GM19023 (cell line): ENCODE measurements at regions not wholly inside any gene's neighbourhood (a gene's known extent, or its start where the extent isn't known, plus 50 kb on each side); places are given as distances from the start of the nearest gene placed in this dataset.
A peak's percentile ranks its signal among the peaks of the same experiment; 100 is the strongest.
"Not testable (repeated sequence)": the region's sequence is repeated elsewhere in the genome, so short reads cannot be mapped to it uniquely, and the experiment has no call there.

Experiments used
- ATAC-seq: cut with Tn5 transposase; IDR thresholded peaks from one replicate; pipeline ENCODE4 v1.9.1; 2021; ENCODE audit warnings: mild to moderate bottlenecking, moderate library complexity; ENCODE audit not compliant: unreplicated experiment

DNA sequence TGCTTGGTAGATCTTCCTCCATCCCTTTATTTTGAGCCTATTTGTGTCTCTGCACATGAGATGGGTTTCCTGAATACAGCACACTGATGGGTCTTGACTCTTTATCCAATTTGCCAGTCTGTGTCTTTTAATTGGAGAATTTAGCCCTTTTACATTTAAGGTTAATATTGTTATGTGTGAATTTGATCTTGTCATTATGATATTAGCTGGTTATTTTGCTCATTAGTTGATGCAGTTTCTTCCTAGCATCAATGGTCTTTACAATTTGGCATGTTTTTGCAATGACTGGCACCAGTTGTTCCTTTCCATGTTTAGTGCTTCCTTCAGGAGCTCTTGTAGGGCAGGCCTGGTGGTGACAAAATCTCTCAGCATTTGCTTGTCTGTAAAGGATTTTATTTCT is 72.4 kb downstream of the HNRNPD start:
- ATAC-seq, result not testable (repeated sequence)

DNA sequence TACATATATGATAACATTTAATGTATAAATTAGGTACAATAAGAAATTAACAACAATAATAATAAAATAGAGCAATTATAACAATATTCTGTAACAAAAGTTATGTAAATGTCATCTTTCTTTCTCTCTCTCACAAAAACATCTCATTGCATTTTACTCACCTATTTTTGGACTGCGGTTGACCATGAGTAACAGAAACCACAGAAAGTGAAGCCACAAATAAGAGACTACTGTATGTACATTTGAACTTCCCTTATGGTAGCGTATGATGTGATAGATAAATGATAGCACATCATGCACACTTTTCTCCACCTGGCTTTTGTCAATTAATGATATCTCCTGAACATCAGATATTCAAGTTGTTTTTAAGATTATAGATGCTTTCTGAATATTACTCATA is 80.5 kb downstream of the HNRNPD start:
- ATAC-seq, result peak; percentile 92

DNA sequence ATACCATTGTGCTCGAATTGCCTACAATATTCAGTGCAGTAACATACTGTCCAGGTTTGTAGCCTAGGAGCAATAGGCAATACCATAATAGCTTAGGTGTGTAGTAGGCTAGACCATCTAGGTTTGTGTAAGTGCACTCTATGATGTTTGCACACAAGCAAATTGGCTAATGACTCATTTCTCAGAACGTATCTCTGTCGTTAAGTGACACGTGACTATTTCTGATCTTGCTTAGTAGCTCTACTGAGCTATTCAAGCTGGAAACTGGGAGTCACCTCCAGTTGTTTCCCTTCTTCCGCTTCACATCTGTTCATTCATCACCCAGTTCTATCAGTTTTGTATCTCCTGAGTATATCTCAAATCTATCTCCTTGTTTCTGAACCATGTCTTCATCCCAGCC is 86.1 kb downstream of the HNRNPD start:
- no peak for ATAC-seq

DNA sequence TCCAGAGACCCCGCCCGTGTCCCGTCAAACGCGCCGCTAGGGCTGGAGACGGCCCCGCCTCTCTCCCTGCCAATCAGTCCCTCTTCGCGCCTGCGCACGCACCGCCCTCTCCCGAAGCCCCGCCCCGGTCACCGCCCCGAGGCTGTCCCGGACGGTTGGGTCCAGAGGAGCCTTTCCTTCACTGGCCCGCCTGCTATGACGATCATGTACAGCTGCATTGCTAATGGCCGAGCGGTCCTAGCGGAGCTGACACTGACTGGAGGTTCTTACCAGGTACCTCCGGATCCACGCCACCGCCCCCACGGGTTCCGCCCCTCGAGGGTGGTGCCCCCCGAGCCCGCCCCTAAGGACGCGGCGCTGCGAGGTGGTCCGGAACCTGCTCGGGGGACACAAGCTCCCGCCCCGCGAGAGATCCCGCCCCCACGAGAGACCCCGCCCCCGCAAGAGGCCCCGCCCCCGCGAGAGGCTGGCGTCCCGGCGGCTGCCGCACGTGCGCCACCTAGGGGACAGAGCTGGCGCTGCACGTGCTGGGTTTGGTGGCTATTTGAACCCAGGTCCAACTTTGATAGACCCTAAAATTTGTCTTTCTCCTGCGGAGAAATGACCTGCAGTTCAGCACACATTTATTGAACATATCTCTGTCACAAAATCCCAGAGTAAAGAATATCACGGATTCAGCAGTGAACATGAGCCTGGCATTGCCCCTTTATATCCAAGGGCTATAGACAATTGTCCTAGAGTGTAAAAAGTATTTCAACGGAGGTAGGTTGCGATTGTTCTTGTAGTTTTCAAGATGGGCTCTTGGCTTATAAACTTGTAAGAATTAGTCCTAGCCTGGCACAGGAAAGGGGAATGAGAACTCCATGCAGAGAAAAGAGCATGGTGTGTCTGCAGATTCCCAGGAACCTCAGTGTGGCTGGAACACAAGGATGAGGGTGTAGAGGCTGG is 88.7 kb downstream of the HNRNPD start:
- ATAC-seq, result peak; percentile 99

DNA sequence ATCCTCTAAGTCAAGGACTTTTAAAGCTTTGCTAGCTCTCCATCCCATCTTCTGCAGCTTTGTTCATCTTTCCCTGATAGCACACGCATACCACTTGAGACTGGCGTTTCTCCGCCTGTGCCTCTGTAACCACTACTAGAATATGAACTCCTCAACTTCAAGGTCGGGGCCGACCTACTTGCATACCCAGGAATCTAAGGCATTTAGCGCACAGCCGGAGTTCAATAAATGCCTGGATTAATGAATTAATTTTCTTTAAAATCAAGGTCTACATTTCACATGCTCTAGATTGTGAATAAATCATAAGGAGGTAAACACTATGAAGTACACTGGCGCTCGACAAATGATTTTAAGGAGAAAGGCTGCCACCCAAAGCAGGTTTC is 89.3 kb downstream of the HNRNPD start:
- ATAC-seq, result no peak

DNA sequence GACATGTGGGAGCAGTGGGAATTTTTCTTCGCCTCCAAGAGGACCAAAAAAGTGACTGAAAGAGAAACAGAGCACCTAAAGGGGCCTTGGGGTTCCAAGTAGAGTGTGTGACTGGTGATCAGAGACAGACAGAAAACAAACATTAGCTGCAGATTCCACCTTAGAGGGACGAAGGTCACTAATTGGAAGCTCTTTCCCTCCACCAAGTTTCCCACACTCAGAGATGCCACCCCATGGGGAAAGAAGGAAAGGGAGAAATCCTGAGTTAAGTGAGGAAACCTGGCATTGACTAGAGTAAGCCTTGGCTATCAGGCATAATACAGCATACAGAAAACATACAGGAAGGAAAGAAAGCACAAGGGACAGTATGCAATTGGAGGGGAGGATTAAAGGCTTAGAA is 90.9 kb downstream of the HNRNPD start:
- no peak for ATAC-seq

DNA sequence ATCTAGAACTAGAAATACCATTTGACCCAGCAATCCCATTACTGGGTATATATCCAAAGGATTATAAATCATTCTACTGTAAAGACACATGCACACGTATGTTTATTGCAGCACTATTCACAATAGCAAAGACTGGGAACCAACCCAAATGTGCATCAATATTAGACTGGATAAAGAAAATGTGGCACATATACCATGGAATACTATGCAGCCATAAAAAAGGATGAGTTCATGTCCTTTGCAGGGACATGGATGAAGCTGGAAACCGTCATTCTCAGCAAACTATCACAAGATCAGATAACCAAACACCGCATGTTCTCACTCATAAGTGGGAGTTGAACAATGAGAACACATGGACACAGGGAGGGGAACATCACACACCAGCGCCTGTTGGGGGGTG is 94.2 kb downstream of the HNRNPD start:
- ATAC-seq, result not testable (repeated sequence)

DNA sequence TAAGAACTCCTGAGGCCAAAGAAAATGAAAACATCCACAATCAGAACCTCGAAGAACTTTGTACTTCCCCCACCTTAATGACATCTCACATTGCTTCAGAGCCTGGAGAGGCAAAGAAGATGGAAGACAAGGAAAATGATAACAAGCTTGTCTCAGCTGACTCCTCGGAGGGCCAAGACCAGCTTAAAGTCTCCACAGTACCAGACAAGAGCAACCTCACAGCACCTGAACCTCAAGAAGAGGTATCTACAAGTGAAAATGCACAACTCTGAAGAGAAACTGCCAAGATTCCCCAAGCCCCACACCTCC is 97.5 kb downstream of the HNRNPD start:
- ATAC-seq, result no peak

DNA sequence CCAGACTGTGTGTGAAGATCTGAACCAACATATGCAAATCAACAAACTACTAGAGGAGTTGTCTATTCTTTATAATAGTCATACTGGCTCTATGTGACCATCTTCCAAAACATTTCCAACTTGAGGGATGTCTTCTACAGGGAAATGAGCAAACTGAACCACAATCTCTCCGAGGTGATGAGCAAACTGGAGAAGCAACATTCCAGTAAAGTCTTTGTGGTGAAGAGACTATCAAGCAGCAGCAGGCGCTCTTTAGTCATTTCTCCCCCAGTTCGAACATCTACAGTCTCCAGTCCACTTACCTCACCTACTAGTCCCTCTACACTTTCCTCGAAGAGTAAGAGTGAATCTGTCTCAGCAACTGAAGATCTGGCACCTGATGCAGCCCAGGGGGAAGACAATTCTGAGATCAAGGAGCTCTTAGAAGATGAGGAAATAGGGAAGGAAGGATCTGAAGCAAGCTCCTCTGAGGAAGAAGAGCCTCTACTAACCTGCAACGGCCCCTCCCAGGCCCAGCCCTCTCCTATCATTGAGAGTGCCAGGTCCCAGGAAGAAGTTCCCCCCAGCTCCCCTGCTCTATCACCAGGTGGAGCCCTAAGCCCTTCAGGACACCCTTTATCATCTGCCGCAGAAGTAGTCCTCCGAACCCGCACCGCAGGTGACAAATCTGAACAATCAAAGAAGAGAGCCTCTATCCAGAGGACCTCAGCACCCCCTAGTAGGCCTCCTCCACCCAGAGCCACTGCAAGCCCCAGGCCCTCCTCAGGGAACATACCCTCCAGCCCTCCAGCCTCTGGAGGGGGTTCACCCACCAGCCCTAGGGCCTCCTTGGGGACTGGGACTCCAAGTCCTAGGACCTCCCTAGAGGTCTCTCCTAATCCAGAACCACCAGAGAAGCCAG is 98.1 kb downstream of the HNRNPD start:
- ATAC-seq, result no peak

DNA sequence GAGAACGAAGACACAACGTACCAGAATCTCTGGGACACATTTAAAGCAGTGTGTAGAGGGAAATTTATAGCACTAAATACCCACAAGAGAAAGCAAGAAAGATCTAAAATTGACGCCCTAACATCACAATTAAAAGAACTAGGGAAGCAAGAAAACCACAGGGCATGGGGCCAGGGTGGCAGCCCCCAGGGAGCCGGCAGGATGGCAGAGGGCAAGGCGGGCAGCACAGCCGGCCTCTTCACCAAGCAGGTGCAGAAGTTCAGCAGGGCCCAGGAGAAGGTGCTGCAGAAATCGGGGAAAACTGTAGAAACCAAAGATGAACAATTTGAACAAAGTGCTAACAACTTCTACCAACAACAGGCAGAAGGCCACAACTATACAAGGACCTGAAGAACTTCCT is 99.1 kb downstream of the HNRNPD start:
- not testable (repeated sequence) for ATAC-seq

DNA sequence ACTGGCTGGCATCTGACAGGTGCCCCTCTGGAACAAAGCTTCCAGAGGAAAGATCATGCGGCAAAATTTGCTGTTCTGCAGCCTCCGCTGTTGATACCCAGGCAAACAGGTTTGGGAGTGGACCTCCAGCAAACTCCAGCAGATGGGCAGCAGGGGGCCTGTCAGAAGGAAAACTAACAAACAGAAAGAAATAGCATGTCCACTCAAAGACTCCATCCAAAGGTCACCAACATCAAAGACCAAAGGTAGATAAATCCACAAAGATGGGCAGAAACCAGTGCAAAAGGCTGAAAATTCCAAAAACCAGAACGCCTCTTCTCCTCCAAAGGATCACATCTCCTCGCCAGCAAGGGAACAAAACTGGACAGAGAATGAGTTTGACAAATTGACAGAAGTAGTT is 101.3 kb downstream of the HNRNPD start:
- not testable (repeated sequence) for ATAC-seq

DNA sequence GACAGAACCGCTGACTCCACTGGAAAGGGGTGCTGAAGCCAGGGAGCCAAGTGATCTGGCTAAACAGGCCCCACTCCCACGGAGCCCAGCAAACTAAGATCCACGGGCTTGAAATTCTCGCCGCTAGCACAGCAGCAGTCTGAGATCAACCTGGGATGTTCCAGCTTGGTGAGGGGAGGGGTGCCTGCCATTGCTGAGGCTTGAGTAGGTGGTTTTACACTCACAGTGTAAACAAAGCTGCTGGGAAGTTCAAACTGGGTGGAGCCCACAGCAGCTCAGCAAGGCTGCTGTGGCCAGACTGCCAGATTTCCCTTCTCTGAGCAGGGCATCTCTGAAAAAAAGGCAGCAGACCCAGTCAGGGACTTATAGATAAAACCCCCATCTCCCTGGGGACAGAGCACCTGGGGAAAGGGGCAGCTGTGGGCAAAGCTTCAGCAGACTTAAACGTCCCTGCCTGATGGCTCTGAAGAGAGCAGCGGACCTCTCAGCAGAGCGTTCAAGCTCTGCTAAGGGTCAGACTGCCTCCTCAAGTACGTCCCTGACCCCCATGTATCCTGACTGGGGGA is 101.8 kb downstream of the HNRNPD start:
- not testable (repeated sequence) for ATAC-seq

DNA sequence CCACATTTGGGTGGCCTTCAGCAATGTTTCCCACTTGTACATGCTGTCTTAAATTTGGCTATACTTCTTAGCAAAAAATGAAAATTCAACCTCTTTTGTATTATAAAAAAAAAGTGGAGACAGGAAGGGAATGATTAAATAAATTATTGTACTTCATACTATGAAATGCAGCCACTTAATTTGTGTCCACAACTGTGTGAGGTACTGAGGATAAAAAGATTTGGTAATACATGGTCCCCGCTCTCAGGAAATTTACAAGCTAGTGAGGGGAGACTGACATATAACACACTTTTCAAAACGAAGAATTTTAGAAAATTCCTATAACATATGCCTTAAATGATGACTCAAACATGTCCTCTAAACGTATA is 105.0 kb downstream of the HNRNPD start:
- ATAC-seq, result no peak

DNA sequence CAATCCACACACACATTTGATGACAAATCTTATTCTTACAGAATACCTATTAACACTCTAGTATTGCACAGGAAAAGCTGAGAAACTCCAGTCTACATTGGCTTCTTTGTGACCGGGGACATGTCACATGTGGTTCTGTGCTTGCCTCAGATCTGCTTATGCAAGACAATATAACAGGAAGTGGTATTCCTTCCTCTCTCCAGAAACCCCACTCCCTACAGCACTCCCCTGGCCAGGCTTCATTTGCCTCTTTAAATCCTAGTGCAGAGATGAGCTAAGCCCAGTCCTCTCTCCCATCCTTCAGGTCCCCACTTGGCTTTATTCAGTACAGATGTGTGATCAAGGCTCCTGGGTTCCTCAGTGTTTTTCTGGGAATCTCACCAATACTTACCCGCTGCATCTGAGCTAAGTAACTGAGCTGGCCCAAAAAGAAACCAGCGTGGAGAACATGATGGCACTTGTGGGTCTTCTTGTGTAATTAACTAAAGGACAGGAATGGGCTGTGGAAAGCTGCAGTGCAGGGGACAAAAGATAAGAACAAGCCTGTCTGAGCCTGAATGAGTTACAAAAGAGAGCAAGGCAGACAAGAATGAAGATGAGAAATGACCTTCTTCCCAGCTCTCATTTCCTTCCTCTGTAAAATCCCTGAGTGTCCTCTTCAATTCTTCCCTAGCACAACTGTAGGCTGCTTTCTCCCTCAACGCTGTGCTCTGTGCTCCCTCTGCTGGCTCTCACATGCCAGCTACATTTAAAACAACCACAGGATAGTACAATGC is 105.6 kb downstream of the HNRNPD start:
- ATAC-seq, result peak; percentile 74

DNA sequence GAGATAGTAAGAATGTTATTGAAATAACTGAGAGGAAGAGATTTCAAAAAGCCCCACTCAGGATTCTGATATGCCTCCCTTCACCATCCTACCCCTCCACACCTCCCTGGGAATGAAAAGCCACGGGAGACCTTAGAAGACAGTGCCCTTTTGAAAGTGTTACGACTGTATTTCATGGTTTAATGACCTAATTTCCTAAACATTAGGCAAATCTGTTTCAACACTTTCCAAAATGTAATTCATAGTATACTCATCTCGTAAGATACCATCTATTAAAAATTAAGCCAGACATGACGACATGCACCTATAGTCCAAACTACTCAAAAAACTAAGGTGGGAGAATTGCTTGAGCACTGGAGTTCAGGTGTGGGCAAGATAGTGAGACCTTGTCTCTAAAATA is 106.3 kb downstream of the HNRNPD start:
- ATAC-seq, result no peak

DNA sequence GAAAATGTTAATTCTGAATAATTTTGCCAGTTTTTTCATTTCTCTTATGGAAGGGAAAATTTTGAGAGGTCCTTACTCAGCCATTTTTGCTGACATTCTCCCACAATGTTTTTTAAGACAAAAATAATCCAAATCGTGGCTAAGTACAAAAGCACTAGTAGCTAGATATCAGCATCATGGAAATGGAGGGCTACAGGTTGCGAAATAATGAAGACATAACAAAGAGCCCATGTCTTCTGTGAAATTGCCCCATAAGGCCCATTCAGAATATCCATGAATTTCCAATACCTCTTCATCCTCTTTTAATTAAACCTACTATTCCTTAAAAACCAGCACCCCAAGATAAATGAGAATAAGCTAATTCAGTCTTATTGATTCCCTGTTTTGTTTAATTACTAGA is 107.4 kb downstream of the HNRNPD start:
- no peak for ATAC-seq

DNA sequence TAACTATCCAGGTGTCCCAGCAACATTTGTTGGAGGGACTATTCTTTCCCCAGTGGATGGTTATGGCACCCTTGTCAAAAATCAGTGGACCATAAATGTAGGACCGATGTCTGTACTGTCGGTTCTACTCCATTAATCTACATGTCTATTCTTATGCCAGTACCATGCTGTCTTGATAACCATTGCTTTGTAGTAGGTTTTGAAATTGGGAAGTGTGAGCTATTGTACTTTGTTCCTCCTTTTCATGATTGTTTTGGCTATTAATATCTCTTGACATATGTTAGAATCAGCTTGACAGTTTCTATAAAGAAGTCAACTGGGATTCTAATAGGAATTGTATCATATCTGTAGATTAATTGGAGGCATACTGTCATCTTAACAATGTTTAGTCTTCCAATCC is 112.7 kb downstream of the HNRNPD start:
- no peak for ATAC-seq

DNA sequence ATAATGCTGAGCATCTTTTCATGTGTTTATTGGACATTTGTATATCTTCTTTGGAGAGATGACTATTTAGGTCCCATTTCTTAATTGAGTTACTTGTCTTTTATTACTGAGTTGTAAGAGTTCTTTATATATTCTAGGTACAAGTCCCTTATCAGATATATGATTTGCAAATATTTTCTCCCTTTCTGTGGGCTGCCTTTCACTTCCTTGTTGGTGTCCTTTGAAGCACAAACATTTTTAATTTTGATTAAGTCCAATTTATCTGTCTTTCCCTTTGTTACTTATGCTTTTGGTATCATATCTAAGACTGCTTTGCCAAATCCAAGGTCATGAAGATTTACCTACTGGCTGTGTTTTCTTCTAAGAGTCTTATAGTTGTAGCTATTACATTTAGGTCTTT is 113.2 kb downstream of the HNRNPD start:
- ATAC-seq, result no peak

DNA sequence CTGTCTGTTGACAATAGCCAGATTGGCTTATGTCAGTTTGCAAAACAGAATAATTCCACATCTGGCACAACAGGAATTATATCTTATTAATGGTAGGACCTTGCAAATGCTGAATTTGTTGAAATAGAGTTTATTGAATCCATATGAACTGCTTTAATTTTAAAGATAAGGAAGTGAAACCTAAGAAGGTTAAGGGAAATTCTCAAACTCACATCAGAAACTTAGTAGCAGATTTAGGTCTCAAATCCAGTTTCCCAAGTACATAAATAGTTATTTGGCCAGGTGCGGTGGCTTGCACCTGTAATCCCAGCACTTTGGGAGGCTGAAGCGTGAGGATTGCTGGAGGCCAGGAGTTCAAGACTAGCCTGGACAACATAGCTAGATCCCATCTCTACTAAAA is 117.1 kb downstream of the HNRNPD start:
- ATAC-seq, result no peak

DNA sequence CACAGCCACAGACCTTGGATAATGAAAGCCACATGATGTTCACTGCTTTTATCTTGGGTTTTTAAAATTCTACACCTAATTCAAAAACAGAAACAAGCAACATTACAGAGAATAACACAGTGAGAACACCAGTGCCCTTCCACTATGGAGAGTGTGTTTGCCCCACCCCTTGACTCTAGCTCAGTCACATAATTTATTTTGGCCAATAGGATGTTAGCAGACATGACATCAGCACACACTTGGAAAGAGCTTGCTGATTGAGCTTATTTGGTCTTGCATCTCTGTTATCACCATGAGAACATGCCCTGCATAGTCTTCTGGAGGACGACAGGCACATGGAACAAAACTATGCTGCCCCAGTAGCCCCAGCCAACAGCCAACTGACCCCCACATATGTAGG is 118.1 kb downstream of the HNRNPD start:
- ATAC-seq, result no peak
